ENCODE measurements at regions not wholly inside any gene's neighbourhood (a gene's known extent, or its start where the extent isn't known, plus 50 kb on each side); places are given as distances from the start of the nearest gene placed in this dataset.

DNA sequence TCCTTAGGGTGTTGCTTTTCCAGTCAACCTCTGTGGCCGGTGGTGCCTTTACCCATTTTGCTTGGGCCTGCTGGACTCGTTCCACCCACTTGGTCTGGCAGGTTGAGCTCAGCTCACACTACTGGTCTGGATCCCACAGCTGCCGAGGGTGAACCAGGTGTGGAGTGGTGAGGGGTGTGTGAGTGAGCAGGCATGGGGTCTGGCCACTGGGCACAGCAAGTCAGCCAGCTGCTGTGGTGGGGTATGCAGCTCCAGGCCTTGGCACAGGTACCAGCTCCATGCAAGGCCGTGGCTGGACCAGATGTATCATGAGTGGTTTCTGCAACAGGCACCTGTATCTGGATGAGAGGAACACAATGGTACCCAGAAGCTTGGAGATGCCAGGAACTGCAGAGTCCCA is 277.6 kb upstream of the KLHL1 start:
- TF ChIP-seq, protein P1, sequence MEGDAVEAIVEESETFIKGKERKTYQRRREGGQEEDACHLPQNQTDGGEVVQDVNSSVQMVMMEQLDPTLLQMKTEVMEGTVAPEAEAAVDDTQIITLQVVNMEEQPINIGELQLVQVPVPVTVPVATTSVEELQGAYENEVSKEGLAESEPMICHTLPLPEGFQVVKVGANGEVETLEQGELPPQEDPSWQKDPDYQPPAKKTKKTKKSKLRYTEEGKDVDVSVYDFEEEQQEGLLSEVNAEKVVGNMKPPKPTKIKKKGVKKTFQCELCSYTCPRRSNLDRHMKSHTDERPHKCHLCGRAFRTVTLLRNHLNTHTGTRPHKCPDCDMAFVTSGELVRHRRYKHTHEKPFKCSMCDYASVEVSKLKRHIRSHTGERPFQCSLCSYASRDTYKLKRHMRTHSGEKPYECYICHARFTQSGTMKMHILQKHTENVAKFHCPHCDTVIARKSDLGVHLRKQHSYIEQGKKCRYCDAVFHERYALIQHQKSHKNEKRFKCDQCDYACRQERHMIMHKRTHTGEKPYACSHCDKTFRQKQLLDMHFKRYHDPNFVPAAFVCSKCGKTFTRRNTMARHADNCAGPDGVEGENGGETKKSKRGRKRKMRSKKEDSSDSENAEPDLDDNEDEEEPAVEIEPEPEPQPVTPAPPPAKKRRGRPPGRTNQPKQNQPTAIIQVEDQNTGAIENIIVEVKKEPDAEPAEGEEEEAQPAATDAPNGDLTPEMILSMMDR (IDR thresholded peaks at IDR 0.05; ENCODE audit: low read depth, low read length, missing control alignments), result no peak
- H3K4me3 ChIP-seq (ENCODE audit: low read depth, low read length), result no peak overlapping the region
- in situ Hi-C loops (cut with HindIII; ENCODE audit: low sequenced_read_pairs), result no loop called here
- DNase-seq (ENCODE audit: low read depth), result no peak

DNA sequence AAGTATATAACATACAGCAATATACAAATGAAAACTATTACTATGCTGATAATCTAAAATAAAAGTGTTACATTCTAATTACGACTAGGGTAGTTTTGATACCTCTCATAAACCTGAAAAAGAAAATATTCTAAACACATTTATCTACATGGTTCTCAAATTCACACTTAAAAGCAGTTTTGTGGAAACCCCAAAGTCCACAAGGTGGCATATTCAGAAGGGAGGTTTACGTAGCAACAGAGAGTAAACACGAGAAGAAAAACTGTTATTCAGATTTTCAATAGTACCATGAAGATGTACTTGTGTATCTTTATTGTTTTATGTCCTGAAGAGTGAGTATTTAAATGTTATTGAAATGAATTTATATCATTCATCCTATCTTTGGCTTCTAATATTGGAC is 275.9 kb upstream of the KLHL1 start:
- in situ Hi-C loops (cut with HindIII; ENCODE audit: low sequenced_read_pairs), result no loop called here
- TF ChIP-seq, protein P1 (IDR thresholded peaks at IDR 0.05; ENCODE audit: low read depth, low read length, missing control alignments), result no peak
- DNase-seq (ENCODE audit: low read depth), result no peak
- no peak overlapping the region for H3K4me3 ChIP-seq (ENCODE audit: low read depth, low read length)

DNA sequence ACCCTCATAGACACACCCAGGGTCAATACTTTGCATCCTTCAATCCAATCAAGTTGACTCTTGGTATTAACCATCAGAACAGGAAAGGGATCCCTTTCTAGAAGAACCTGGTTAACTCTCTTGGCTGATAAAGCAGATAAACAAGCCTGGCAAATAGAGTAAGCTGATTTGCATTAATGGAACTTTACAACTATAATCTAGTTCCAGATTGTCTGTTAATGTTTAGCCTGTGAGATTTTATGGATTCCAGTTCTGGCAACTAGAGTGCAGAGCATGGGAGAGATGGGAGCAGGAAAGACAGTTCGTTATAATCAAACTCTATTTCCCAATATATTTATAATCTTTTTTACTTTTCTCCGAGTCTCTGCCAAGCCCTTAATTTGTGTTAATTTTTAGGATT is 272.6 kb upstream of the KLHL1 start:
- in situ Hi-C loops (cut with HindIII; ENCODE audit: low sequenced_read_pairs), result no loop called here
- TF ChIP-seq, protein P1 (IDR thresholded peaks at IDR 0.05; ENCODE audit: low read depth, low read length, missing control alignments), result no peak
- no peak overlapping the region for H3K4me3 ChIP-seq (ENCODE audit: low read depth, low read length)
- DNase-seq (ENCODE audit: low read depth), result no peak

DNA sequence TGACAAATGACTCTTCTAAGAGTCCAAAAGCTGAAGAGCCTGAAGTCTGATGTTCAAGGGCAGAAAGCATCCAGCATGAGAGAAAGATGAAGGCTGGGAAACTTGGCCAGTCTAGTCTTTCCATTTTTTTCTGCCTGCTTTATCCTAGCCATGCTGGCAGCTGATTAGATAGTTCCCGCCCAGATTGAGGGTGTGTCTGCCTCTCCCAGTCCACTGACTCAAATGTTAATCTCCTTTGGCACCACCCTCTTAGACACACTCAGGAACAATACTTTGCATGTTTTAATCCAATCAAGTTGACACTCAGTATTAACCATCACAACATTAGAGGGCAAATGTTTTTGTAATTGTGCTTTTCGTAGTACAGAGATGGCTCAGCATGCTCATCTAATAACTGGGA is 267.5 kb upstream of the KLHL1 start:
- TF ChIP-seq, protein P1 (IDR thresholded peaks at IDR 0.05; ENCODE audit: low read depth, low read length, missing control alignments), result no peak
- no peak overlapping the region for H3K4me3 ChIP-seq (ENCODE audit: low read depth, low read length)
- no peak for DNase-seq (ENCODE audit: low read depth)
- in situ Hi-C loops (cut with HindIII; ENCODE audit: low sequenced_read_pairs), result no loop called here

DNA sequence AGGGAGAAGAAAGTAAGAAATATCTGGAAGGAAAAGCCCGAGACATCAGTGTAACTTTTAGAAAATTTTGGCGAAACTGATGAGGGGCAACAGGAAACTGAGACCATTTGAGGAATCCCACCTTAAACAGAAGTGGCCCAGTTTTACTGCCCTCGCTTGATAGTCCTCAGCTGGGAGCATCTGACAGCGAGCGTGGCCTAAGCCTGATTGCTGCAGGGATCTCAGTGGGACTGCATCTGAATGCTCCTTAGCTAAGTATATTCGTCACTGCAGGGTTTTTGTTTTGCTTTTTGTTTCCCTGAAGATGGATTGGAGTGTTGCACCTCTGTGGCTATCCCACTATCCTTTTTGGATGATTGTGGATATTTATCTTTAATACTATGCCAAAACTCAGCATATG is 262.7 kb upstream of the KLHL1 start:
- DNase-seq (ENCODE audit: low read depth), result no peak
- TF ChIP-seq, protein P1 (IDR thresholded peaks at IDR 0.05; ENCODE audit: low read depth, low read length, missing control alignments), result no peak
- no peak overlapping the region for H3K4me3 ChIP-seq (ENCODE audit: low read depth, low read length)
- in situ Hi-C loops (cut with HindIII; ENCODE audit: low sequenced_read_pairs), result no loop called here

DNA sequence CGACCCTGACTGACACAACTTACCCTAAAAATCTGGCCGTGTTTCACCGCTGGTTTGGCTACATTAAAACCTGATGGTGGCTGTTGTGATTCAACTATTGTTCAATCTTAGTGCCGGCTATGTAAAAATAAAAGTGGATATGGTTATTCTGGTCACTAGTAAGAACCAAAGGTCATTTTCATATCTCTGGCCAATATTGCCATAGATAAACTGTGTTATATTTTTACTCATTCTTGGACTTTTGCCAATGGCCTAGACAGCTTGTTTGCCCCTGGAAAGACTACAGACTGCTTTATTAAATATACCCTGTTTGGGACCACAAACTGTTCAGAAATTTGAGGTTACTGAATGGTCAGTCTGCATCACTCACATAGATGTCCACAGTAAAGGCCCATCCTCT is 258.5 kb upstream of the KLHL1 start:
- no peak overlapping the region for H3K4me3 ChIP-seq (ENCODE audit: low read depth, low read length)
- in situ Hi-C loops (cut with HindIII; ENCODE audit: low sequenced_read_pairs), result no loop called here
- DNase-seq (ENCODE audit: low read depth), result no peak
- TF ChIP-seq, protein P1 (IDR thresholded peaks at IDR 0.05; ENCODE audit: low read depth, low read length, missing control alignments), result no peak

DNA sequence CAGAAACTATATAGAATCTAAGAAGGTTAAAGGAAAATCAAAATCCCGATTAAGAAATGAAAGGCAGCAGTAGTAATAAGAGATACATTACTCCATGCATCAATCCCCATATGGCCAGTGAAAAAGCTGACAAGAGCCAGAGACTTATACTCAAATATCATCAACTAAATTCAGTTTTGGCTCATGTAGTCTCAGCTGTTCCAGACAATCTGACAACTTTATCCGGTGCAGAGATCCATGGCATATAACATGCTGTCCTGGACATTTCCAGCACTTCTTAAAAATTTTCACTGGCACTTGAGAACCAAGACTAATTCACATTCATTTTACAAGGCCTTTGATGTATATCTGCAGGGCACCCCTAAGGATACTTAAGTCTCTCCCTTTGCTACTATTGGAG is 255.7 kb upstream of the KLHL1 start:
- no peak overlapping the region for H3K4me3 ChIP-seq (ENCODE audit: low read depth, low read length)
- TF ChIP-seq, protein P1 (IDR thresholded peaks at IDR 0.05; ENCODE audit: low read depth, low read length, missing control alignments), result no peak
- in situ Hi-C loops (cut with HindIII; ENCODE audit: low sequenced_read_pairs), result no loop called here
- DNase-seq (ENCODE audit: low read depth), result no peak

Measured in astrocyte of the cerebellum (primary cell).